ENCODE measurements at regions not wholly inside any gene's neighbourhood (a gene's known extent, or its start where the extent isn't known, plus 50 kb on each side); places are given as distances from the start of the nearest gene placed in this dataset.

GRCh38 chr16:86690970-86691369 is 112.6 kb downstream of the FOXL1 start:
- TF ChIP-seq, protein P1, sequence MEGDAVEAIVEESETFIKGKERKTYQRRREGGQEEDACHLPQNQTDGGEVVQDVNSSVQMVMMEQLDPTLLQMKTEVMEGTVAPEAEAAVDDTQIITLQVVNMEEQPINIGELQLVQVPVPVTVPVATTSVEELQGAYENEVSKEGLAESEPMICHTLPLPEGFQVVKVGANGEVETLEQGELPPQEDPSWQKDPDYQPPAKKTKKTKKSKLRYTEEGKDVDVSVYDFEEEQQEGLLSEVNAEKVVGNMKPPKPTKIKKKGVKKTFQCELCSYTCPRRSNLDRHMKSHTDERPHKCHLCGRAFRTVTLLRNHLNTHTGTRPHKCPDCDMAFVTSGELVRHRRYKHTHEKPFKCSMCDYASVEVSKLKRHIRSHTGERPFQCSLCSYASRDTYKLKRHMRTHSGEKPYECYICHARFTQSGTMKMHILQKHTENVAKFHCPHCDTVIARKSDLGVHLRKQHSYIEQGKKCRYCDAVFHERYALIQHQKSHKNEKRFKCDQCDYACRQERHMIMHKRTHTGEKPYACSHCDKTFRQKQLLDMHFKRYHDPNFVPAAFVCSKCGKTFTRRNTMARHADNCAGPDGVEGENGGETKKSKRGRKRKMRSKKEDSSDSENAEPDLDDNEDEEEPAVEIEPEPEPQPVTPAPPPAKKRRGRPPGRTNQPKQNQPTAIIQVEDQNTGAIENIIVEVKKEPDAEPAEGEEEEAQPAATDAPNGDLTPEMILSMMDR (IDR thresholded peaks at IDR 0.05; ENCODE audit: low read depth, low read length): no peak
- TF ChIP-seq EZH2phosphoT487 (IDR thresholded peaks at IDR 0.05; ENCODE audit: low read depth): no peak
